ENCODE measurements at regions not wholly inside any gene's neighbourhood (a gene's known extent, or its start where the extent isn't known, plus 50 kb on each side); places are given as distances from the start of the nearest gene placed in this dataset.

GRCh38 chr2:123164216-123164615, 860.9 kb upstream of the CNTNAP5 start:
- TF ChIP-seq RFX5 (IDR thresholded peaks at IDR 0.05; ENCODE audit: borderline replicate concordance, low read depth, low read length): no peak
- TF ChIP-seq EP300 (IDR thresholded peaks at IDR 0.05; ENCODE audit: borderline replicate concordance in 1 of 2, low read depth in 2 of 2, low read length in 2 of 2): no peak
- no peak for TF ChIP-seq ATF2 (IDR thresholded peaks at IDR 0.05; ENCODE audit: low read length)
- no peak for TF ChIP-seq CTCF (IDR thresholded peaks at IDR 0.05; ENCODE audit: control extremely low read depth in 1 of 3, insufficient read depth in 1 of 3, low read depth in 1 of 3, low read length in 3 of 3)
